ENCODE measurements at regions not wholly inside any gene's neighbourhood (a gene's known extent, or its start where the extent isn't known, plus 50 kb on each side); places are given as distances from the start of the nearest gene placed in this dataset.

DNA sequence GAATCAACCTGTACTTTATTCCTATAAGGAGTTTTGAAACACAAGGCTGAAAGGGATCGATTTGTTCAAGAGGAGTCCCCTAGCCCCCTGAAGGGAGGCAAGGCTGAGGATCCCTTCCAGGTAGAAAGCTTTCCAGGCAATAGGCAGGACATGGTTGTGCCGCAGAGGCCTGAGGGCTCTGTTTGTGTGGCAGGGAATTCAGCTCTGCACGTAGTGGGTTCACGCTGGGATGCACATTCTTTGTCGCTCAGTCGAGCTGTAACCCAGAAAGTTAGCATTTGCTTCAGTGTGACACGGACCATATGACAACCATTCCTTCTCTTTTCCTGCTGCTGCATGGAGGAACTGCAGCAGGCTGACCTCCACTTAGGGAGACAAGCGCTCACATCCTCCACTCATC lies 65.6 kb upstream of the TRIO start:
- intact Hi-C loops (cut with DNase I) = no loop called here
- peaks cover 0 to 5% (median 0%) of the 10 kb centered on the region in 7 donors for H3K27me3 ChIP-seq
- H3K36me3 ChIP-seq = no peaks in the 10 kb centered on the region
- H3K4me1 ChIP-seq = no peaks in the 10 kb centered on the region
- no peaks in the 10 kb centered on the region for H3K9me3 ChIP-seq
- no peak overlapping the region for H3K27ac ChIP-seq
- ATAC-seq (no peak), DNase-seq (no peak)
- TF ChIP-seq, protein P1, sequence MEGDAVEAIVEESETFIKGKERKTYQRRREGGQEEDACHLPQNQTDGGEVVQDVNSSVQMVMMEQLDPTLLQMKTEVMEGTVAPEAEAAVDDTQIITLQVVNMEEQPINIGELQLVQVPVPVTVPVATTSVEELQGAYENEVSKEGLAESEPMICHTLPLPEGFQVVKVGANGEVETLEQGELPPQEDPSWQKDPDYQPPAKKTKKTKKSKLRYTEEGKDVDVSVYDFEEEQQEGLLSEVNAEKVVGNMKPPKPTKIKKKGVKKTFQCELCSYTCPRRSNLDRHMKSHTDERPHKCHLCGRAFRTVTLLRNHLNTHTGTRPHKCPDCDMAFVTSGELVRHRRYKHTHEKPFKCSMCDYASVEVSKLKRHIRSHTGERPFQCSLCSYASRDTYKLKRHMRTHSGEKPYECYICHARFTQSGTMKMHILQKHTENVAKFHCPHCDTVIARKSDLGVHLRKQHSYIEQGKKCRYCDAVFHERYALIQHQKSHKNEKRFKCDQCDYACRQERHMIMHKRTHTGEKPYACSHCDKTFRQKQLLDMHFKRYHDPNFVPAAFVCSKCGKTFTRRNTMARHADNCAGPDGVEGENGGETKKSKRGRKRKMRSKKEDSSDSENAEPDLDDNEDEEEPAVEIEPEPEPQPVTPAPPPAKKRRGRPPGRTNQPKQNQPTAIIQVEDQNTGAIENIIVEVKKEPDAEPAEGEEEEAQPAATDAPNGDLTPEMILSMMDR (IDR thresholded peaks at IDR 0.05) = no peak
- no peak overlapping the region for H3K4me3 ChIP-seq
- 87% methylated on average over 8 of the region's 8 CpGs for WGBS, 2 donors

DNA sequence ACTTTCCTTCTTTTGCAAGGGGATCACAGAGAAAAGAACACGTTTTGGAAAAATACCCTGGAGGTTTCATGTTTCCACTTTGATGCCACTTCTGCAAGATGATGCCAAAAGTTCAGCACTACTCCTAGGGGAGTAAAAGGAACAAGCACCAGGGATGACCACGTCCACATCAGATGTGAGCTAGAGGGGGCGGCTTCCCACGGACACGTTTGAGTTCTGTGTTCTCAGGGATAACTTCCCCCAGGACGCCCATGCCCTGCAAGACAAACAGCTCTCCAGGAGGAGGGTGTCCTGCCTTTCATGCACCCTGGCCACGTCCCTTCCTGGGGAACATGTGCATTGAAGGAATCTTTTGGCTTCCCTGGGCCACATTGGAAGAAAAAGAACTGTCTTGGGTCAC lies 66.6 kb upstream of the TRIO start:
- WGBS, 2 donors = 66 to 72% methylated on average over 7 of the region's 7 CpGs
- DNase-seq = no peak
- H3K4me3 ChIP-seq = no peak overlapping the region
- H3K27ac ChIP-seq = no peak overlapping the region
- no peaks in the 10 kb centered on the region for H3K9me3 ChIP-seq
- peaks cover 0 to 5% (median 0%) of the 10 kb centered on the region in 7 donors for H3K27me3 ChIP-seq
- no peaks in the 10 kb centered on the region for H3K36me3 ChIP-seq
- ATAC-seq = no peak
- no peaks in the 10 kb centered on the region for H3K4me1 ChIP-seq
- TF ChIP-seq, protein P1 (IDR thresholded peaks at IDR 0.05) = no peak
- intact Hi-C loops (cut with DNase I) = no loop called here

DNA sequence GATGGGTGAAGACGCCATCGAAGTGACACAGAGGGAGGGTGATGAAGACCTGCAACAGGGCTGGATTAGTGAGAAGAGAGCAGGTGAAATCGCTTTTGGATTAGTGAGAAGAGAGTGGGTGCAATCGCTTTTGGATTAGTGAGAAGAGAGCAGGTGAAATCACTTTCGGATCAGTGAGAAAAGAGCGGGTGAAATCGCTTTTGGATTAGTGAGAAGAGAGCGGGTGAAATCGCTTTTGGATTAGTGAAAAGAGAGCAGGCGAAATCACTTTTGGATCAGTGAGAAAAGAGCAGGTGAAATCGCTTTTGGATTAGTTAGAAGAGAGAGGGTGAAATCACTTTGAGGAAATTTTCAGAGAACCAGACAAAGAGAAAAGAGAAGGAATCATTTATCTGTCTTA lies 67.2 kb upstream of the TRIO start:
- ATAC-seq = no peak
- TF ChIP-seq, protein P1 (IDR thresholded peaks at IDR 0.05) = no peak
- Histone ChIP-seq H3K36me3 (no peaks in the 10 kb centered on the region), H3K4me1 (no peaks in the 10 kb centered on the region), H3K9me3 (no peaks in the 10 kb centered on the region), H3K27ac (no peak overlapping the region), H3K4me3 (no peak overlapping the region), H3K27me3 (peaks cover 0 to 5% (median 0%) of the 10 kb centered on the region in 7 donors)
- 91 to 92% methylated on average over 11 of the region's 11 CpGs for WGBS, 2 donors
- intact Hi-C loops (cut with DNase I) = no loop called here
- no peak for DNase-seq

DNA sequence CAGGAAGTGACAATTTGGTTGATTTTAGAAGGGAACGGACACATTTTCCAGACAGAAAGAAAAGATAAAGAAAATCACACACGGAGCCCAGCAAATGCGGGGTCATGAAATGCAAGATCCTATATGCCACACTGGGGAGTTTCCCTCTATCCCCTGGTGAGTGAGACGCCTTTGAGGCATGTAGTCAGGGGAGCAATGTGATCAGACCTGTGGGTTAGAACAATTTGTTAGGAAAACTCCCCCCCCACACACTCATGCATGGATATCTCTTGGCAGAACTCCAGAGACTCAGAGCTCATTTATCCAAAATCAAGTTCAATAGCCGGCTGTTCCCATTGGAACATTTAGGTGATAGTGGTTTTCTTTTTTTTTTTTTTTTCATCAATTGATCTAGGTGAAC lies 71.7 kb upstream of the TRIO start:
- H3K27ac ChIP-seq = no peak overlapping the region
- no peaks in the 10 kb centered on the region for H3K36me3 ChIP-seq
- no peaks in the 10 kb centered on the region for H3K4me1 ChIP-seq
- ATAC-seq (no peak), DNase-seq (no peak)
- intact Hi-C loops (cut with DNase I) = no loop called here
- no peaks in the 10 kb centered on the region for H3K9me3 ChIP-seq
- TF ChIP-seq, protein P1 (IDR thresholded peaks at IDR 0.05) = no peak
- 74 to 82% methylated on average over 5 of the region's 5 CpGs for WGBS, 2 donors
- H3K4me3 ChIP-seq = no peak overlapping the region
- H3K27me3 ChIP-seq = peaks cover 0 to 4% (median 0%) of the 10 kb centered on the region in 7 donors

DNA sequence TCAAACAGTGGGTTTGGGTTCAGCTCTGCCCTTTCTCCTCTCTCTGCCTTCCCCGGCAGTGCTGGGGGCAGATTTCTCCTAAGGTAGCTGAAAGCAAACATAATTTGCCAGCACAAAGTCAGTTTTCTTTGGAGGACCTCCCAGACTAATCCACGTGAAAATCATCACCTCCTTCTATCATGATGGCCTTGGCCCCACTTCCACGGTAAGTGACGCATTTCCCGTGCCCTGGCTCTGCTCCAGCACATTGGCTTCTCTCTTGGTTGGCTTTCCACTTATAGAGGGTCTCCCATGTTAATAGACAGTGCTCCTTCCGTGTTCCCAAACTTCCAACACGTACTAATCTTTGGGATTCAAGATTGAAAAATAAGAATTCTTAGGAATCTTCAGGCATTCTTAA lies 74.1 kb upstream of the TRIO start:
- Histone ChIP-seq H3K9me3 (no peaks in the 10 kb centered on the region), H3K36me3 (no peaks in the 10 kb centered on the region), H3K4me1 (no peaks in the 10 kb centered on the region), H3K27ac (no peak overlapping the region), H3K27me3 (peaks cover 0 to 4% (median 0%) of the 10 kb centered on the region in 7 donors), H3K4me3 (no peak overlapping the region)
- intact Hi-C loops (cut with DNase I) = no loop called here
- 60 to 70% methylated on average over 7 of the region's 7 CpGs for WGBS, 2 donors
- DNase-seq (no peak), ATAC-seq (no peak)
- TF ChIP-seq, protein P1 (IDR thresholded peaks at IDR 0.05) = no peak

Measured in heart right ventricle (tissue), 16 donors.